Liver (tissue), 8 donors: ENCODE measurements at regions not wholly inside any gene's neighbourhood (a gene's known extent, or its start where the extent isn't known, plus 50 kb on each side); places are given as distances from the start of the nearest gene placed in this dataset.
"Not testable (repeated sequence)": the region's sequence is repeated elsewhere in the genome, so short reads cannot be mapped to it uniquely, and the experiment has no call there.

Experiments
- DNase-seq: peaks from one replicate; pipeline ENCODE4 v3.0.0-alpha.2; 2017; ENCODE audit warnings: low spot score
- H3K27ac ChIP-seq, 2 donors: one replicate each; pipeline ENCODE4 v1.7.0; 2013; ENCODE audit warnings: inconsistent platforms in 2 of 2, low read length in 2 of 2, control low read depth in 1 of 2, low read depth in 1 of 2, mild to moderate bottlenecking in 1 of 2
- H3K27me3 ChIP-seq, 4 donors: one replicate each; pipeline versions ENCODE4 v1.6.1 to v1.7.0; 2013; ENCODE audit warnings: low read length in 3 of 4, inconsistent platforms in 1 of 4, mild to moderate bottlenecking in 1 of 4, moderate library complexity in 1 of 4; ENCODE audit not compliant: control insufficient read depth in 4 of 4, insufficient read depth in 4 of 4
- H3K36me3 ChIP-seq, 4 donors: one replicate each; pipeline versions ENCODE4 v1.6.1 to v1.7.0; 2013; ENCODE audit warnings: low read length in 3 of 4, mild to moderate bottlenecking in 3 of 4, low read depth in 1 of 4, moderate library complexity in 1 of 4; ENCODE audit not compliant: control insufficient read depth in 4 of 4, insufficient read depth in 3 of 4
- H3K4me1 ChIP-seq, 4 donors: one replicate each; pipeline versions ENCODE4 v1.6.1 to v1.7.0; 2013; ENCODE audit warnings: low read length in 3 of 4, mild to moderate bottlenecking in 3 of 4, moderate library complexity in 1 of 4; ENCODE audit not compliant: control insufficient read depth in 4 of 4, insufficient read depth in 4 of 4
- H3K4me3 ChIP-seq, 3 donors: one replicate each; pipeline versions ENCODE4 v1.6.1 to v1.7.0; 2013; ENCODE audit warnings: low read length in 3 of 3, control low read depth in 1 of 3, low read depth in 1 of 3, mild to moderate bottlenecking in 1 of 3
- H3K9ac ChIP-seq, 2 donors: one replicate each; pipeline ENCODE4 v1.7.0; 2013; ENCODE audit warnings: low read length in 2 of 2, mild to moderate bottlenecking in 2 of 2, moderate library complexity in 2 of 2, control low read depth in 1 of 2, low read depth in 1 of 2
- H3K9me3 ChIP-seq, 4 donors: one replicate each; pipeline versions ENCODE4 v1.6.1 to v1.7.0; 2013; ENCODE audit warnings: low read length in 3 of 4; ENCODE audit not compliant: control insufficient read depth in 4 of 4
- CTCF ChIP-seq: fragments of 150-350 bp; IDR thresholded peaks from 2 replicates; pipeline ENCODE4 v1.5.1; 2017; ENCODE audit warnings: improper control_type of control experiment, low read depth, low read length; ENCODE audit not compliant: missing input control
- EGR1 ChIP-seq, 2 donors: IDR thresholded peaks; 2 replicates each; pipeline ENCODE4 v1.6.1; 2016 to 2018; ENCODE audit warnings: antibody characterized with exemption in 2 of 2, low read depth in 2 of 2
- FOXA1 ChIP-seq: IDR thresholded peaks from 2 replicates; pipeline ENCODE4 v1.6.1; 2016; ENCODE audit warnings: antibody characterized with exemption
- FOXA2 ChIP-seq: IDR thresholded peaks from 2 replicates; pipeline ENCODE4 v1.6.1; 2016; ENCODE audit warnings: antibody characterized with exemption
- GABPA ChIP-seq, 2 donors: IDR thresholded peaks in 1 of 2; conservative IDR thresholded peaks in 1 of 2; 2 replicates each; pipeline ENCODE4 v1.6.1; 2016; ENCODE audit warnings: antibody characterized with exemption in 2 of 2, mild to moderate bottlenecking in 1 of 2, moderate library complexity in 1 of 2
- HNF4A ChIP-seq, 2 donors: conservative IDR thresholded peaks; 2 replicates each; pipeline ENCODE4 v1.6.1; 2016; ENCODE audit warnings: antibody characterized with exemption in 2 of 2, mild to moderate bottlenecking in 2 of 2
- HNF4G ChIP-seq: IDR thresholded peaks from 2 replicates; pipeline ENCODE4 v1.6.1; 2016; ENCODE audit warnings: antibody characterized with exemption
- JUND ChIP-seq, 2 donors: IDR thresholded peaks; 2 replicates each; pipeline ENCODE4 v1.6.1; 2016; ENCODE audit warnings: antibody characterized with exemption in 2 of 2
- NR2F2 ChIP-seq: IDR thresholded peaks from 2 replicates; pipeline ENCODE4 v1.6.1; 2016; ENCODE audit warnings: antibody characterized with exemption
- RAD21 ChIP-seq, 2 donors: IDR thresholded peaks; 2 replicates each; pipeline ENCODE4 v1.6.1; 2016; ENCODE audit warnings: antibody characterized with exemption in 2 of 2, mild to moderate bottlenecking in 2 of 2
- REST ChIP-seq: IDR thresholded peaks from 2 replicates; pipeline ENCODE4 v1.6.1; 2016; ENCODE audit warnings: antibody characterized with exemption, mild to moderate bottlenecking
- RXRA ChIP-seq, 2 donors: IDR thresholded peaks; 2 replicates each; pipeline ENCODE4 v1.6.1; 2017 to 2018; ENCODE audit warnings: antibody characterized with exemption in 2 of 2, mild to moderate bottlenecking in 1 of 2
- SP1 ChIP-seq: IDR thresholded peaks from 2 replicates; pipeline ENCODE4 v1.6.1; 2018; ENCODE audit warnings: antibody characterized with exemption, mild to moderate bottlenecking
- TAF1 ChIP-seq: conservative IDR thresholded peaks from 2 replicates; pipeline ENCODE4 v1.6.1; 2016; ENCODE audit warnings: antibody characterized with exemption, mild to moderate bottlenecking
- ZBTB33 ChIP-seq: IDR thresholded peaks from 2 replicates; pipeline ENCODE4 v1.6.1; 2016; ENCODE audit warnings: antibody characterized with exemption
- WGBS: extraction: QIAGEN DNeasy Blood & Tissue Kit; methylation state at CpG from one replicate; pipeline ENCODE4 v1.1.7; 2013; 5-methylcytosine and 5-hydroxymethylcytosine counted together
- TF ChIP-seq, protein P1 (sequence below): IDR thresholded peaks from 2 replicates; pipeline ENCODE4 v1.6.1; 2016; ENCODE audit warnings: antibody characterized with exemption
- TF ChIP-seq, protein P2 (sequence below): IDR thresholded peaks from 2 replicates; pipeline ENCODE4 v1.6.1; 2016; ENCODE audit warnings: antibody characterized with exemption
- donor health status: healthy.
- donor health status: healthy.
- donor health status: healthy.
- donor health status: healthy.
- donor health status: healthy.

- no peak overlapping the region for H3K9ac ChIP-seq
- H3K4me1 ChIP-seq, result peaks cover 5 to 18% (median 14%) of the 10 kb centered on the region in 4 donors
- H3K36me3 ChIP-seq, result no peaks in the 10 kb centered on the region
- H3K9me3 ChIP-seq, result no peaks in the 10 kb centered on the region
- H3K27ac ChIP-seq, result no peak overlapping the region
- H3K27me3 ChIP-seq, result no peaks in the 10 kb centered on the region
- TF ChIP-seq HNF4A (conservative IDR thresholded peaks at IDR 0.05) (no peak), SP1 (no peak), CTCF (no peak), ZBTB33 (no peak), FOXA2 (no peak), RXRA (IDR thresholded peaks at IDR 0.05) (no peak), HNF4G (no peak), EGR1 (IDR thresholded peaks at IDR 0.05; ENCODE audit: low read depth in 2 of 2) (no peak), NR2F2 (no peak)
- TF ChIP-seq, protein P1, sequence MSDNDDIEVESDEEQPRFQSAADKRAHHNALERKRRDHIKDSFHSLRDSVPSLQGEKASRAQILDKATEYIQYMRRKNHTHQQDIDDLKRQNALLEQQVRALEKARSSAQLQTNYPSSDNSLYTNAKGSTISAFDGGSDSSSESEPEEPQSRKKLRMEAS, result no peak
- WGBS, result 94% methylated on average over 3 of the region's 3 CpGs
- DNase-seq, result no peak
- no peak overlapping the region for H3K4me3 ChIP-seq
Observed at GRCh38 chr2:64276417-64277095, 132.3 kb upstream of the PELI1 start.

GRCh38 chr2:64277101-64277849 is 133.1 kb upstream of the PELI1 start:
- no peaks in the 10 kb centered on the region for H3K9me3 ChIP-seq
- 82% methylated on average over 9 of the region's 9 CpGs for WGBS
- H3K4me1 ChIP-seq, result peaks cover 5 to 18% (median 14%) of the 10 kb centered on the region in 4 donors
- no peak overlapping the region for H3K9ac ChIP-seq
- no peak overlapping the region for H3K27ac ChIP-seq
- no peaks in the 10 kb centered on the region for H3K36me3 ChIP-seq
- TF ChIP-seq FOXA1, result no peak
- TF ChIP-seq RAD21 (IDR thresholded peaks at IDR 0.05), result no peak
- TF ChIP-seq, protein P2, sequence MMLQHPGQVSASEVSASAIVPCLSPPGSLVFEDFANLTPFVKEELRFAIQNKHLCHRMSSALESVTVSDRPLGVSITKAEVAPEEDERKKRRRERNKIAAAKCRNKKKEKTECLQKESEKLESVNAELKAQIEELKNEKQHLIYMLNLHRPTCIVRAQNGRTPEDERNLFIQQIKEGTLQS, result no peak
- no peak for TF ChIP-seq GABPA (IDR thresholded peaks at IDR 0.05 in 1 of 2, conservative IDR thresholded peaks at IDR 0.05 in 1 of 2)
- no peak for TF ChIP-seq JUND (IDR thresholded peaks at IDR 0.05)
- no peak for TF ChIP-seq TAF1
- TF ChIP-seq RXRA (IDR thresholded peaks at IDR 0.05), result no peak
- TF ChIP-seq, protein P1, result no peak
- TF ChIP-seq NR2F2, result no peak
- no peak for TF ChIP-seq HNF4A (conservative IDR thresholded peaks at IDR 0.05)
- TF ChIP-seq FOXA2, result no peak
- TF ChIP-seq EGR1 (IDR thresholded peaks at IDR 0.05; ENCODE audit: low read depth in 2 of 2), result no peak
- TF ChIP-seq REST, result no peak
- TF ChIP-seq HNF4G, result no peak
- DNase-seq, result no peak
- H3K4me3 ChIP-seq, result no peak overlapping the region
- H3K27me3 ChIP-seq, result no peaks in the 10 kb centered on the region

- H3K27me3 ChIP-seq, H3K9me3 ChIP-seq, H3K4me3 ChIP-seq, H3K4me1 ChIP-seq, H3K9ac ChIP-seq, H3K36me3 ChIP-seq, H3K27ac ChIP-seq, DNase-seq: not testable (repeated sequence)
- WGBS, result no CpG with 5 or more reads among the region's 2 CpGs
Observed at GRCh38 chr2:64280812-64281211, 136.6 kb upstream of the PELI1 start.
